ENCODE measurements at regions not wholly inside any gene's neighbourhood (a gene's known extent, or its start where the extent isn't known, plus 50 kb on each side); places are given as distances from the start of the nearest gene placed in this dataset.

DNA sequence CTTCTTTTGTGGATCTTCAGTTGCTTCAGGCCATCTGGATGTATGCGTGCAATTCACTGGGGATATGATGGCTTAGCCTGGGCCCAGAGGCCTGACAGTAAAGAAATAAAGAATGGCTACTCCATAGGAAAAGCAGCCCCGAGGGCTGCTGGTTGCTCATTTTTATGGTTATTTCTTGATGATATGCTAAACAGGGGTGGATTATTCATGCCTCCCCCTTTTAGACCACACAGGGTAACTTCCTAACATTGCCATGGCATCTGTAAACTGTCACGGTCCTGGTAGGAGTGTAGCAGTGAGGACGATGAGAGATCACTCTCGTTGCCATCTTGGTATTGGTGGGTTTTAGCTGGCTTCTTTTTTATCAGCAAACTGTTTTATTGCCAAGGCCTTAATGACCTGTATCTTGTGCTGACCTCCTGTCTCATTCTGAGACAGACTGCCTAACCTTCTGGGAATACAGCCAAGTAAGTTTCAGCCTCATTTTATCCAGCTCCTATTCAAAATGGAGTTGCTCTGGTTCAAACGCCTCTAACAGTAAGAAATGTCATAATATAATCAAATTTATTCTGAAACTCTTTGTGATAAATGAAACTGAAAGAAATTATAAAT is 60.5 kb downstream of the DSEL start:
- Histone ChIP-seq H3K9ac (ENCODE audit: low read length) (no peak overlapping the region), H3K9me3 (ENCODE audit: control insufficient read depth in 1 of 2, insufficient read depth in 1 of 2, low read depth in 1 of 2, low read length in 2 of 2) (peaks cover 4 to 29% of the 10 kb centered on the region in 2 experiments; a peak in 2 of 4 replicates), H3K79me2 (ENCODE audit: insufficient read depth, low read length) (no peaks in the 10 kb centered on the region), H3K27me3 (ENCODE audit: insufficient read depth, low read length) (no peaks in the 10 kb centered on the region), H3K27ac (ENCODE audit: low read depth, low read length) (no peak overlapping the region), H3K4me2 (ENCODE audit: low read length) (no peak overlapping the region), H2AFZ (ENCODE audit: low read depth, low read length, poor library complexity, severe bottlenecking) (no peak overlapping the region), H3K4me1 (ENCODE audit: control insufficient read depth in 1 of 2, insufficient read depth in 2 of 2, low read length in 2 of 2) (no peaks in the 10 kb centered on the region), H3K4me3 (replicated peaks in 1 of 2; ENCODE audit: low read depth in 1 of 2, low read length in 2 of 2) (no peak overlapping the region), H3K36me3 (ENCODE audit: control insufficient read depth in 1 of 2, insufficient read depth in 2 of 2, low read length in 2 of 2) (no peaks in the 10 kb centered on the region), H4K20me1 (ENCODE audit: insufficient read depth) (no peaks in the 10 kb centered on the region), H3K9me2 (ENCODE audit: insufficient read depth) (no peaks in the 10 kb centered on the region)
- ATAC-seq (no peak), DNase-seq (ENCODE audit: low read depth, low spot score) (no peak)
- no TSS peak for BruUV-seq (replicated peaks)
- intact Hi-C loops (cut with micrococcal nuclease): no loop called here
- ChIA-PET POLR2A (no interaction called here), CTCF (no interaction called here), RAD21 (ENCODE audit: low non-redundant PET in 1 of 2, low total read pairs in 2 of 2, uncharacterized antibody in 2 of 2, unreplicated experiment in 2 of 2) (no interaction called here)
- TF ChIP-seq ZFX (IDR thresholded peaks at IDR 0.05) (no peak), ZBTB33 (IDR thresholded peaks at IDR 0.05; ENCODE audit: extremely low read depth, insufficient replicate concordance, low read length) (no peak), CBX3 (IDR thresholded peaks at IDR 0.05; ENCODE audit: low read depth) (no peak), POLR2A (IDR thresholded peaks at IDR 0.05; ENCODE audit: borderline replicate concordance, extremely low read depth, insufficient read depth, insufficient read length) (no peak), SP1 (IDR thresholded peaks at IDR 0.05; ENCODE audit: low read depth) (no peak), EGR1 (IDR thresholded peaks at IDR 0.05; ENCODE audit: low read depth) (no peak), SRF (IDR thresholded peaks at IDR 0.05; ENCODE audit: low read depth) (no peak), CEBPB (IDR thresholded peaks at IDR 0.05; ENCODE audit: low read depth) (no peak), SIN3A (IDR thresholded peaks at IDR 0.05; ENCODE audit: low read depth) (no peak), POLR2AphosphoS5 (IDR thresholded peaks at IDR 0.05; ENCODE audit: low read depth, low read length) (no peak), CTCF (IDR thresholded peaks at IDR 0.05 in 2 of 3, conservative IDR thresholded peaks at IDR 0.05 in 1 of 3; ENCODE audit: borderline replicate concordance in 1 of 3, insufficient read depth in 1 of 3, low read depth in 2 of 3, low read length in 2 of 3) (no peak), MAX (IDR thresholded peaks at IDR 0.05) (no peak), JUND (IDR thresholded peaks at IDR 0.05) (no peak), EZH2 (IDR thresholded peaks at IDR 0.05) (no peak), TCF7L2 (IDR thresholded peaks at IDR 0.05; ENCODE audit: borderline replicate concordance, extremely low read depth, insufficient read depth, insufficient read length) (no peak), EZH2phosphoT487 (IDR thresholded peaks at IDR 0.05; ENCODE audit: borderline replicate concordance) (no peak), FOSL1 (IDR thresholded peaks at IDR 0.05; ENCODE audit: low read depth) (no peak), YY1 (IDR thresholded peaks at IDR 0.05; ENCODE audit: extremely low read depth, insufficient replicate concordance, low read depth, low read length) (no peak), ELF1 (IDR thresholded peaks at IDR 0.05; ENCODE audit: borderline replicate concordance, low read depth) (no peak)
- TF ChIP-seq, protein P1, sequence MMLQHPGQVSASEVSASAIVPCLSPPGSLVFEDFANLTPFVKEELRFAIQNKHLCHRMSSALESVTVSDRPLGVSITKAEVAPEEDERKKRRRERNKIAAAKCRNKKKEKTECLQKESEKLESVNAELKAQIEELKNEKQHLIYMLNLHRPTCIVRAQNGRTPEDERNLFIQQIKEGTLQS (IDR thresholded peaks at IDR 0.05): no peak

Measured in HCT116 (cell line).